ENCODE measurements at regions not wholly inside any gene's neighbourhood (a gene's known extent, or its start where the extent isn't known, plus 50 kb on each side); places are given as distances from the start of the nearest gene placed in this dataset.

- TF ChIP-seq CTCF (IDR thresholded peaks at IDR 0.05), result no peak
- no peak for TF ChIP-seq ZFX (IDR thresholded peaks at IDR 0.05; ENCODE audit: borderline replicate concordance)
- no peak overlapping the region for H3K27ac ChIP-seq
Measured at GRCh38 chr18:29034113-29034856, 857.4 kb upstream of the CDH2 start.

DNA sequence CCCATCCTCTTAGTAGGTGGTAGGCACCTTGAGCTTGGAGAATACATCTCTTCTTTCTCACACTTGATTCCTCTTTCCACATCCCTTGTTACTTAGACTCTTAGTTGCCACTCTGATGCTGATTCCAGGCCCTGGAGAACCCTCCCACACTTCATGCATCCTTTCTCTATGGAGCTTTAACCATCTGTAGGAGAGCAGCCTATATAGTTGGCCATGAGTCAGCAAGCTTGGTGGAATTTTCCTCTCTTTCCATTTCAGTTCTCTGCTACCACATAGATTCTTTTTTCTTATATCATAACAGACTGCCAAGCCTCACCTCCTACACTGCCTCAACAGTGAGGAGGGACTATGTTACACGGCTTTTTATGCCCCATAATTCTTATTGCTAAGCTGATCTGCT lies 851.6 kb upstream of the CDH2 start:
- TF ChIP-seq ZFX (IDR thresholded peaks at IDR 0.05; ENCODE audit: borderline replicate concordance) (no peak), CTCF (IDR thresholded peaks at IDR 0.05) (no peak)
- no peak overlapping the region for H3K27ac ChIP-seq

DNA sequence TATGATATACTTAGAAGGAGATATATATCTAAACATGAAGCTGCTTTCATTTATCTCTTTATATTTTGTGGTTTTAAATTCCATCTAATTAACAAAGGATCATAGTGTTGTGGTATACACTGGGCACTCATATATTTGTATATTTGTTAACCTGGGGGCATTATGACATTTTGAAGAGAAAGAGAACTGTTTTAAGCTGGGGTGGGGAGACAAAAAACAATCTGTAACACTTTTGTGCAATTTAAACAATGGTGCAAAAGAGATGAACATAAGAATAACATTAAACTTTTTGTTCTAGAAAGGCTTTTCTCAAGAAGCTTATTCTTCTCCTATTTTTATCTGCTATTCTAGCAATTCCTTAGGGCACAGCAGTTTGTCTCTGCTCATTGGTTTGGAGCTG lies 842.0 kb upstream of the CDH2 start:
- no peak for TF ChIP-seq CTCF (IDR thresholded peaks at IDR 0.05)
- TF ChIP-seq ZFX (IDR thresholded peaks at IDR 0.05; ENCODE audit: borderline replicate concordance), result no peak
- H3K27ac ChIP-seq, result no peak overlapping the region

GRCh38 chr18:29012883-29013465 lies 836.0 kb upstream of the CDH2 start:
- H3K27ac ChIP-seq, result no peak overlapping the region
- TF ChIP-seq CTCF (IDR thresholded peaks at IDR 0.05), result no peak
- no peak for TF ChIP-seq ZFX (IDR thresholded peaks at IDR 0.05; ENCODE audit: borderline replicate concordance)

DNA sequence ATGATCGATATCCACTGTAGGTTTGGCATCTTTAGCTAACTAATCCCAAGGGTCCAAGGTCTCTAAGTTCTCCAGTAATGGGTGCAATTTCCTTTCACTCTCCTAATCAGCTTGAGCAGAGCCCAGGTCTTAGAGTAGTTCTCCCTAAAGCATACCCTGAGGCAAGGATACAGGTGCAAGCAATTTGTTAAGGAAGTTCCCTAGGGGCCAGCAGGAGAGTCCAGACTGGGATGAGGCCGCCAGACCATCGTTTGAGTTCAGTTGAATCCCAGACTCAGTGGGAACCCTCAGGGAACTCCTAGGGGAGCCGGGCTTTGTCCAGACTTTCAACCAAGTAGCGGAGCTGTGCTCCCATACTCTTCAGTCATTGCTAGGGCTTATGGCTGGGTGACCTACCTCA lies 835.4 kb upstream of the CDH2 start:
- TF ChIP-seq ZFX (IDR thresholded peaks at IDR 0.05; ENCODE audit: borderline replicate concordance) (no peak), CTCF (IDR thresholded peaks at IDR 0.05) (no peak)
- H3K27ac ChIP-seq, result no peak overlapping the region

DNA sequence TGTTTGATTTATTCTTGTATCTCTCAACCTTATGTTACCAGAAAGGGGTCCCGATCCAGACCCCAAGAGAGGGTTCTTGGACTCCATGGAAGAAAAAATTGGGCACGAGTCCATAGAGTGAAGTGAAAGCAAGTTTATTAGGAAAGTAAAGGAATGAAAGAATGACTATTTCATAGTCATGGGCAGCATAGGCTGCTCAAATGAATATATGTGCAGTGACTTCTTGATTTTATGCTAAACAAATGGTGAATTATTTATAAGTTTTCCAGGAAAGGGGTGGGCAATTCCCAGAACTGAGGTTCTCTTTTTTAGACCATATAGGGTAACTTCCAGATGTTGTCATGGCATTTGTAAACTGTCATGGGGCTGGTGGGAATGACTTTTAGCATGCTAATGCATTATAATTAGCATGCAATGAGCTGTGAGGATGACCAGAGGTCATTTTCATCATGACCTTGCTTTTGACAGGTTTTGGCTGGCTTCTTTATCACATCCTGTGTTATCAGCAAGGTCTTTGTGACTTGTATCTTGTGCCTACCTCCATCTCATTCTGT lies 832.4 kb upstream of the CDH2 start:
- no peak overlapping the region for H3K27ac ChIP-seq
- TF ChIP-seq ZFX (IDR thresholded peaks at IDR 0.05; ENCODE audit: borderline replicate concordance) (no peak), CTCF (IDR thresholded peaks at IDR 0.05) (no peak)

GRCh38 chr18:29008809-29009208 lies 831.9 kb upstream of the CDH2 start:
- TF ChIP-seq ZFX (IDR thresholded peaks at IDR 0.05; ENCODE audit: borderline replicate concordance), result no peak
- H3K27ac ChIP-seq, result no peak overlapping the region
